ENCODE measurements at regions not wholly inside any gene's neighbourhood (a gene's known extent, or its start where the extent isn't known, plus 50 kb on each side); places are given as distances from the start of the nearest gene placed in this dataset.

- DNase-seq = no peak
- no peak overlapping the region for H3K4me3 ChIP-seq (ENCODE audit: low read length)
- WGBS (ENCODE audit: insufficient coverage) = no CpG with 5 or more reads among the region's 3 CpGs
These were observed 601.4 kb upstream of the CA10 start for GRCh38 chr17:52759864-52760263.

GRCh38 chr17:52758481-52758880, 600.0 kb upstream of the CA10 start:
- no peaks in the 10 kb centered on the region for H3K27me3 ChIP-seq (ENCODE audit: control insufficient read depth, insufficient read depth, low read length)
- no peak overlapping the region for H3K4me3 ChIP-seq (ENCODE audit: low read length)
- whole genome bisulfite sequencing (ENCODE audit: insufficient coverage) = no CpG with 5 or more reads among the region's 1 CpG
- peak overlapping the region; percentile 5 for H3K27ac ChIP-seq (ENCODE audit: low read length)
- H3K36me3 ChIP-seq (ENCODE audit: control insufficient read depth, insufficient read depth, low read length) = no peaks in the 10 kb centered on the region
- no peaks in the 10 kb centered on the region for H3K9me3 ChIP-seq (replicated peaks; ENCODE audit: control insufficient read depth, low read depth, low read length)
- DNase-seq = peak; percentile 11
- H3K4me1 ChIP-seq (ENCODE audit: control insufficient read depth, insufficient read depth, low read length) = peaks cover 16% of the 10 kb centered on the region

More at GRCh38 chr17:52759864-52760263, 601.4 kb upstream of the CA10 start:
- Histone ChIP-seq H3K36me3 (ENCODE audit: control insufficient read depth, insufficient read depth, low read length) (no peaks in the 10 kb centered on the region), H3K4me1 (ENCODE audit: control insufficient read depth, insufficient read depth, low read length) (peaks cover 16% of the 10 kb centered on the region), H3K27ac (ENCODE audit: low read length) (no peak overlapping the region), H3K27me3 (ENCODE audit: control insufficient read depth, insufficient read depth, low read length) (no peaks in the 10 kb centered on the region), H3K9me3 (replicated peaks; ENCODE audit: control insufficient read depth, low read depth, low read length) (no peaks in the 10 kb centered on the region)

- H3K27ac ChIP-seq (ENCODE audit: low read length) = peak overlapping the region; percentile 74
These were observed 598.2 kb upstream of the CA10 start for GRCh38 chr17:52756746-52757145.

GRCh38 chr17:52754838-52755237, 596.3 kb upstream of the CA10 start:
- Histone ChIP-seq H3K36me3 (ENCODE audit: control insufficient read depth, insufficient read depth, low read length) (no peaks in the 10 kb centered on the region), H3K4me3 (ENCODE audit: low read length) (no peak overlapping the region), H3K27ac (ENCODE audit: low read length) (no peak overlapping the region), H3K9me3 (replicated peaks; ENCODE audit: control insufficient read depth, low read depth, low read length) (no peaks in the 10 kb centered on the region), H3K27me3 (ENCODE audit: control insufficient read depth, insufficient read depth, low read length) (no peaks in the 10 kb centered on the region), H3K4me1 (ENCODE audit: control insufficient read depth, insufficient read depth, low read length) (peaks cover 2% of the 10 kb centered on the region)
- no CpG with 5 or more reads among the region's 4 CpGs for WGBS (ENCODE audit: insufficient coverage)
- DNase-seq = no peak

More at GRCh38 chr17:52756746-52757145, 598.2 kb upstream of the CA10 start:
- Histone ChIP-seq H3K27me3 (ENCODE audit: control insufficient read depth, insufficient read depth, low read length) (no peaks in the 10 kb centered on the region), H3K9me3 (replicated peaks; ENCODE audit: control insufficient read depth, low read depth, low read length) (no peaks in the 10 kb centered on the region), H3K36me3 (ENCODE audit: control insufficient read depth, insufficient read depth, low read length) (no peaks in the 10 kb centered on the region), H3K4me3 (ENCODE audit: low read length) (no peak overlapping the region), H3K4me1 (ENCODE audit: control insufficient read depth, insufficient read depth, low read length) (peaks cover 2% of the 10 kb centered on the region)
- DNase-seq = peak; percentile 62

GRCh38 chr17:52751051-52751450, 592.5 kb upstream of the CA10 start:
- Histone ChIP-seq H3K27ac (ENCODE audit: low read length) (no peak overlapping the region), H3K9me3 (replicated peaks; ENCODE audit: control insufficient read depth, low read depth, low read length) (no peaks in the 10 kb centered on the region), H3K4me1 (ENCODE audit: control insufficient read depth, insufficient read depth, low read length) (no peaks in the 10 kb centered on the region), H3K4me3 (ENCODE audit: low read length) (no peak overlapping the region), H3K36me3 (ENCODE audit: control insufficient read depth, insufficient read depth, low read length) (no peaks in the 10 kb centered on the region), H3K27me3 (ENCODE audit: control insufficient read depth, insufficient read depth, low read length) (no peaks in the 10 kb centered on the region)
- DNase-seq = no peak
- WGBS (ENCODE audit: insufficient coverage) = no CpG with 5 or more reads among the region's 3 CpGs

- peaks cover 2% of the 10 kb centered on the region for H3K4me1 ChIP-seq (ENCODE audit: control insufficient read depth, insufficient read depth, low read length)
- H3K4me3 ChIP-seq (ENCODE audit: low read length) = no peak overlapping the region
- no peak overlapping the region for H3K27ac ChIP-seq (ENCODE audit: low read length)
- no CpG with 5 or more reads among the region's 3 CpGs for WGBS (ENCODE audit: insufficient coverage)
- no peaks in the 10 kb centered on the region for H3K36me3 ChIP-seq (ENCODE audit: control insufficient read depth, insufficient read depth, low read length)
- no peak for DNase-seq
- no peaks in the 10 kb centered on the region for H3K27me3 ChIP-seq (ENCODE audit: control insufficient read depth, insufficient read depth, low read length)
- no peaks in the 10 kb centered on the region for H3K9me3 ChIP-seq (replicated peaks; ENCODE audit: control insufficient read depth, low read depth, low read length)
These were observed 585.7 kb upstream of the CA10 start for GRCh38 chr17:52744179-52744578.

GRCh38 chr17:52740006-52740405, 581.5 kb upstream of the CA10 start:
- H3K27me3 ChIP-seq (ENCODE audit: control insufficient read depth, insufficient read depth, low read length) = no peaks in the 10 kb centered on the region
- no peak overlapping the region for H3K27ac ChIP-seq (ENCODE audit: low read length)
- peak; percentile 13 for DNase-seq
- H3K4me1 ChIP-seq (ENCODE audit: control insufficient read depth, insufficient read depth, low read length) = peaks cover 6% of the 10 kb centered on the region
- no peak overlapping the region for H3K4me3 ChIP-seq (ENCODE audit: low read length)
- WGBS (ENCODE audit: insufficient coverage) = no CpG with 5 or more reads among the region's 2 CpGs
- H3K36me3 ChIP-seq (ENCODE audit: control insufficient read depth, insufficient read depth, low read length) = no peaks in the 10 kb centered on the region
- H3K9me3 ChIP-seq (replicated peaks; ENCODE audit: control insufficient read depth, low read depth, low read length) = no peaks in the 10 kb centered on the region

GRCh38 chr17:52738791-52739190, 580.3 kb upstream of the CA10 start:
- Histone ChIP-seq H3K9me3 (replicated peaks; ENCODE audit: control insufficient read depth, low read depth, low read length) (no peaks in the 10 kb centered on the region), H3K4me3 (ENCODE audit: low read length) (no peak overlapping the region), H3K27me3 (ENCODE audit: control insufficient read depth, insufficient read depth, low read length) (no peaks in the 10 kb centered on the region), H3K4me1 (ENCODE audit: control insufficient read depth, insufficient read depth, low read length) (peaks cover 6% of the 10 kb centered on the region), H3K36me3 (ENCODE audit: control insufficient read depth, insufficient read depth, low read length) (no peaks in the 10 kb centered on the region), H3K27ac (ENCODE audit: low read length) (no peak overlapping the region)
- DNase-seq = peak; percentile 37
- no CpG with 5 or more reads among the region's 1 CpG for WGBS (ENCODE audit: insufficient coverage)

GRCh38 chr17:52737071-52737470, 578.6 kb upstream of the CA10 start:
- H3K4me3 ChIP-seq (ENCODE audit: low read length) = no peak overlapping the region
- H3K27ac ChIP-seq (ENCODE audit: low read length) = no peak overlapping the region
- WGBS (ENCODE audit: insufficient coverage) = no CpG with 5 or more reads among the region's 3 CpGs
- H3K27me3 ChIP-seq (ENCODE audit: control insufficient read depth, insufficient read depth, low read length) = no peaks in the 10 kb centered on the region
- H3K36me3 ChIP-seq (ENCODE audit: control insufficient read depth, insufficient read depth, low read length) = no peaks in the 10 kb centered on the region
- no peak for DNase-seq
- no peaks in the 10 kb centered on the region for H3K9me3 ChIP-seq (replicated peaks; ENCODE audit: control insufficient read depth, low read depth, low read length)
- H3K4me1 ChIP-seq (ENCODE audit: control insufficient read depth, insufficient read depth, low read length) = peaks cover 6% of the 10 kb centered on the region

- no peaks in the 10 kb centered on the region for H3K27me3 ChIP-seq (ENCODE audit: control insufficient read depth, insufficient read depth, low read length)
- no peaks in the 10 kb centered on the region for H3K36me3 ChIP-seq (ENCODE audit: control insufficient read depth, insufficient read depth, low read length)
- no peak for DNase-seq
- no CpG with 5 or more reads among the region's 1 CpG for WGBS (ENCODE audit: insufficient coverage)
- H3K4me3 ChIP-seq (ENCODE audit: low read length) = no peak overlapping the region
- peaks cover 5% of the 10 kb centered on the region for H3K4me1 ChIP-seq (ENCODE audit: control insufficient read depth, insufficient read depth, low read length)
- H3K9me3 ChIP-seq (replicated peaks; ENCODE audit: control insufficient read depth, low read depth, low read length) = no peaks in the 10 kb centered on the region
- no peak overlapping the region for H3K27ac ChIP-seq (ENCODE audit: low read length)
These were observed 574.3 kb upstream of the CA10 start for GRCh38 chr17:52732841-52733240.

GRCh38 chr17:52724578-52724977, 566.1 kb upstream of the CA10 start:
- DNase-seq = no peak
- WGBS (ENCODE audit: insufficient coverage) = no CpG with 5 or more reads among the region's 3 CpGs
- Histone ChIP-seq H3K9me3 (replicated peaks; ENCODE audit: control insufficient read depth, low read depth, low read length) (no peaks in the 10 kb centered on the region), H3K27me3 (ENCODE audit: control insufficient read depth, insufficient read depth, low read length) (no peaks in the 10 kb centered on the region), H3K4me1 (ENCODE audit: control insufficient read depth, insufficient read depth, low read length) (no peaks in the 10 kb centered on the region), H3K27ac (ENCODE audit: low read length) (no peak overlapping the region), H3K4me3 (ENCODE audit: low read length) (no peak overlapping the region), H3K36me3 (ENCODE audit: control insufficient read depth, insufficient read depth, low read length) (no peaks in the 10 kb centered on the region)

All from muscle of leg (tissue), 3 donors.